Neural cell (in vitro differentiated cells): ENCODE measurements at regions not wholly inside any gene's neighbourhood (a gene's known extent, or its start where the extent isn't known, plus 50 kb on each side); places are given as distances from the start of the nearest gene placed in this dataset.

ENCODE experiments used
- H2AFZ ChIP-seq: fragments of 200-600, 300-800 bp; sonication (generic), shearing (Covaris generic); 2 replicates; pipeline ENCODE4 v1.6.0; 2014; ENCODE audit warnings: low read depth, mild to moderate bottlenecking, antibody characterized with exemption, low read length, moderate library complexity
- H3F3A ChIP-seq: fragments of 200-600 bp; shearing (Covaris generic); 2 replicates; pipeline ENCODE4 v1.6.1; 2016; ENCODE audit warnings: mild to moderate bottlenecking, moderate library complexity, mixed read lengths, antibody characterized with exemption, low read length; ENCODE audit not compliant: insufficient read depth, poor library complexity, severe bottlenecking
- H3K27ac ChIP-seq: fragments of 200-600, 300-800 bp; sonication (generic), shearing (Covaris generic); 2 replicates; pipeline ENCODE4 v1.5.1; 2014; ENCODE audit warnings: mild to moderate bottlenecking, low read length, moderate library complexity
- H3K27me3 ChIP-seq: fragments of 300-800, 200-600 bp; sonication (generic), shearing (Covaris generic); 2 replicates; pipeline ENCODE4 v1.6.0; 2014; ENCODE audit warnings: mild to moderate bottlenecking, low read depth, low read length, moderate library complexity; ENCODE audit not compliant: insufficient read depth
- H3K36me3 ChIP-seq: fragments of 300-800, 200-600 bp; sonication (generic), shearing (Covaris generic); 2 replicates; pipeline ENCODE4 v1.5.1; 2014; ENCODE audit warnings: mild to moderate bottlenecking, antibody characterized with exemption, low read length, moderate library complexity; ENCODE audit not compliant: insufficient read depth
- H3K4me2 ChIP-seq: fragments of 300-800, 200-600 bp; sonication (generic), shearing (Covaris generic); 2 replicates; pipeline ENCODE4 v1.6.0; 2014; ENCODE audit warnings: mild to moderate bottlenecking, low read length
- H3K4me3 ChIP-seq: fragments of 300-800, 200-600 bp; sonication (generic), shearing (Covaris generic); 2 replicates; pipeline ENCODE4 v1.5.1; 2014; ENCODE audit warnings: mild to moderate bottlenecking, low read length, moderate library complexity
- H3K79me2 ChIP-seq: fragments of 200-600 bp; shearing (Covaris generic); replicated peaks from 2 replicates; pipeline ENCODE4 v1.6.0; 2014; ENCODE audit warnings: mild to moderate bottlenecking, low read length, moderate library complexity; ENCODE audit not compliant: insufficient read depth
- H3K9ac ChIP-seq: fragments of 300-800, 200-600 bp; sonication (generic), shearing (Covaris generic); 2 replicates; pipeline ENCODE4 v1.6.1; 2016; ENCODE audit warnings: mild to moderate bottlenecking, low read length, mixed read lengths
- H3K9me2 ChIP-seq: fragments of 200-600 bp; shearing (Covaris generic); 2 replicates; pipeline ENCODE4 v1.6.1; 2016; ENCODE audit warnings: mild to moderate bottlenecking, low read length, mixed read lengths; ENCODE audit not compliant: insufficient read depth
- H3K9me3 ChIP-seq: fragments of 200-600, 300-800 bp; sonication (generic), shearing (Covaris generic); 2 replicates; pipeline ENCODE4 v1.6.1; 2016; ENCODE audit warnings: mild to moderate bottlenecking, mixed run types, low read length, moderate library complexity, mixed read lengths
- H4K20me1 ChIP-seq: fragments of 200-600 bp; shearing (Covaris generic); 2 replicates; pipeline ENCODE4 v1.6.1; 2016; ENCODE audit warnings: mild to moderate bottlenecking, mixed run types; ENCODE audit not compliant: insufficient read depth
- CTCF ChIP-seq: fragments of 450-650 bp; IDR thresholded peaks from 2 replicates; pipeline ENCODE4 v1.5.1; 2014; ENCODE audit warnings: antibody characterized with exemption, mild to moderate bottlenecking, moderate library complexity; ENCODE audit not compliant: poor library complexity, severe bottlenecking
- EP300 ChIP-seq: fragments of 450-650 bp; conservative IDR thresholded peaks from 2 replicates; pipeline ENCODE4 v1.6.1; 2014; ENCODE audit warnings: antibody characterized with exemption, mild to moderate bottlenecking, moderate library complexity; ENCODE audit not compliant: poor library complexity, severe bottlenecking
- EZH2 ChIP-seq: fragments of 200-600, 300-800 bp; shearing (Covaris generic), sonication (generic); IDR thresholded peaks from 2 replicates; pipeline ENCODE4 v1.6.1; 2014; ENCODE audit warnings: antibody characterized with exemption, low read length, borderline replicate concordance, mild to moderate bottlenecking; ENCODE audit not compliant: insufficient read depth, poor library complexity, severe bottlenecking
- MXI1 ChIP-seq: fragments of 450-650 bp; conservative IDR thresholded peaks from 2 replicates; pipeline ENCODE4 v1.6.1; 2014; ENCODE audit warnings: antibody characterized with exemption, mild to moderate bottlenecking; ENCODE audit not compliant: poor library complexity, severe bottlenecking
- POLR2AphosphoS5 ChIP-seq: IDR thresholded peaks from 2 replicates; pipeline ENCODE4 v1.6.1; 2012
- RAD21 ChIP-seq: fragments of 450-650 bp; conservative IDR thresholded peaks from 2 replicates; pipeline ENCODE4 v1.6.1; 2014; ENCODE audit warnings: antibody characterized with exemption, mild to moderate bottlenecking, moderate library complexity
- REST ChIP-seq: IDR thresholded peaks from 2 replicates; pipeline ENCODE4 v1.6.1; 2012; ENCODE audit warnings: borderline replicate concordance
- SMC3 ChIP-seq: fragments of 450-650 bp; conservative IDR thresholded peaks from 2 replicates; pipeline ENCODE4 v1.6.1; 2014; ENCODE audit warnings: antibody characterized with exemption, mild to moderate bottlenecking, moderate library complexity; ENCODE audit not compliant: poor library complexity
- TAF1 ChIP-seq: IDR thresholded peaks from 2 replicates; pipeline ENCODE4 v1.6.1; 2012; ENCODE audit warnings: low read depth

DNA sequence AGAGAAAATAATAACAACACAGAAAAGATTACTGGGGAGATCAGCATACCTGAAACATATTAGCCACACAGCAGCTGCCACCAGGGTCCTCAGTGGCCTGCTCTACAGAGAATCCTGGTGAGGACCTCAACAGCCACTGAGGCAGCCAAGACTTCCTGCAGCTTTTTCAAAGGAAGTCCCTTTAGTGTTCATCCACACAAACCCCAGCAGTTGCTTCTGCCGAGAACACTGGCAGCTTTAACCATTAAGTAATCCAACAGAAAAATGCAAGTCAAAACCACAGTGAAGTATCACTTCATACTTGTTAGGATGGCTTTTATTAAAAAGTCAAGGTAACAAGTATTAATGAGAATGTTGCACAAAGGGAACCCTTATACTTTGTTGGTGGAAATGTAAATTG is 542.0 kb upstream of the GCFC2 start:
- H3K9ac ChIP-seq, result no peak overlapping the region
- H4K20me1 ChIP-seq, result no peaks in the 10 kb centered on the region
- H3K36me3 ChIP-seq, result no peaks in the 10 kb centered on the region
- no peak overlapping the region for H3K4me2 ChIP-seq
- H3F3A ChIP-seq, result no peaks in the 10 kb centered on the region
- H3K79me2 ChIP-seq, result no peaks in the 10 kb centered on the region
- TF ChIP-seq CTCF (no peak), RAD21 (no peak), MXI1 (no peak), POLR2AphosphoS5 (no peak), REST (no peak), EZH2 (no peak), SMC3 (no peak), EP300 (no peak), TAF1 (no peak)
- no peaks in the 10 kb centered on the region for H3K9me3 ChIP-seq
- H2AFZ ChIP-seq, result no peak overlapping the region
- no peaks in the 10 kb centered on the region for H3K9me2 ChIP-seq
- no peak overlapping the region for H3K27ac ChIP-seq
- H3K27me3 ChIP-seq, result no peaks in the 10 kb centered on the region
- no peak overlapping the region for H3K4me3 ChIP-seq

DNA sequence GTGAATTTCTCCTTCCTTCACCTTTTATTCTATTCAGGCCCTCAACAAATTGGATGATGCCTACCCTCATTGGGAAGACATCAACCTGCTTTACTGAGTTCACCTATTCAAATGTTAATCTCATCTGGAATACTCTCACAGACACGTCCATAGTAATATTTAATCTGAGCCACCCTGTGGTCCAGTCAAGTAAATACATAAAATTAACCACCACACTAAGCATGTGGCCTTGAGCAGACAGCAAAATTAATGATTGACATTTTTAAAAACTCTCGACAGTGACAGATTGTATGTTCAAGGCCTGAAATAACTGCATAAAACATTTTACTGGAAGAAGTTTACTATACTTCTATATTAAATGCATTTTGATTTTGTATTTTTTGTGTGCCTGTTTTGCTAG is 540.6 kb upstream of the GCFC2 start:
- Histone ChIP-seq H3K36me3 (no peaks in the 10 kb centered on the region), H3K9ac (no peak overlapping the region), H2AFZ (no peak overlapping the region), H3K27ac (no peak overlapping the region), H3F3A (no peaks in the 10 kb centered on the region), H3K4me2 (no peak overlapping the region), H3K9me2 (no peaks in the 10 kb centered on the region), H4K20me1 (no peaks in the 10 kb centered on the region), H3K27me3 (no peaks in the 10 kb centered on the region), H3K9me3 (no peaks in the 10 kb centered on the region), H3K79me2 (no peaks in the 10 kb centered on the region), H3K4me3 (no peak overlapping the region)
- TF ChIP-seq MXI1, result no peak
- no peak for TF ChIP-seq REST
- no peak for TF ChIP-seq SMC3
- TF ChIP-seq RAD21, result no peak
- TF ChIP-seq EP300, result no peak
- TF ChIP-seq TAF1, result no peak
- no peak for TF ChIP-seq CTCF
- TF ChIP-seq EZH2, result no peak
